Activated CD4-positive, alpha-beta memory T cell treated with anti-CD3 and anti-CD28 coated beads, Interleukin-2, amount 10 ng/mL, durations not matched to agents 7 days and 5 days (primary cell): ENCODE measurements at regions not wholly inside any gene's neighbourhood (a gene's known extent, or its start where the extent isn't known, plus 50 kb on each side); places are given as distances from the start of the nearest gene placed in this dataset.

Experiments used
- CTCF ChIA-PET: fragments of 350-600 bp; sonication (Branson Sonifier 250); formaldehyde crosslinking; loops from one replicate; lab custom pipeline; 2021; ENCODE audit warnings: antibody characterized with exemption, inconsistent platforms; lab: Charles Lee
- POLR2A ChIA-PET: fragments of 350-600 bp; sonication (Branson Sonifier 250); formaldehyde crosslinking; loops from one replicate; lab custom pipeline; 2021; ENCODE audit warnings: antibody characterized with exemption; lab: Charles Lee
- DNase-seq: peaks from one replicate; pipeline ENCODE4 v3.0.0-alpha.2; 2020
- H3K27ac Mint-ChIP-seq: one replicate; pipeline ENCODE4 v1.8.0; 2021; ENCODE audit warnings: mild to moderate bottlenecking, mixed read lengths
- H3K27me3 Mint-ChIP-seq: one replicate; pipeline ENCODE4 v1.8.0; 2021; ENCODE audit warnings: mixed read lengths
- H3K36me3 Mint-ChIP-seq: one replicate; pipeline ENCODE4 v1.8.0; 2021; ENCODE audit warnings: low read depth, mixed read lengths
- H3K4me1 Mint-ChIP-seq: one replicate; pipeline ENCODE4 v1.8.0; 2021; ENCODE audit warnings: mixed read lengths
- H3K4me3 Mint-ChIP-seq: one replicate; pipeline ENCODE4 v1.8.0; 2021; ENCODE audit warnings: mild to moderate bottlenecking, mixed read lengths
- H3K9me3 Mint-ChIP-seq: one replicate; pipeline ENCODE4 v1.8.0; 2021; ENCODE audit warnings: mixed read lengths

- H3K36me3 Mint-ChIP-seq, result no peaks in the 10 kb centered on the region
- CTCF ChIA-PET, result no interaction called here
- H3K4me1 Mint-ChIP-seq, result no peaks in the 10 kb centered on the region
- H3K27me3 Mint-ChIP-seq, result no peaks in the 10 kb centered on the region
- H3K9me3 Mint-ChIP-seq, result peaks cover 6% of the 10 kb centered on the region
- no peak for DNase-seq
- H3K4me3 Mint-ChIP-seq, result no peak overlapping the region
- POLR2A ChIA-PET, result no interaction called here
- no peak overlapping the region for H3K27ac Mint-ChIP-seq
Observed at GRCh38 chr20:11867291-11867919, 50.3 kb upstream of the BTBD3 start.
